ENCODE measurements at regions not wholly inside any gene's neighbourhood (a gene's known extent, or its start where the extent isn't known, plus 50 kb on each side); places are given as distances from the start of the nearest gene placed in this dataset.

GRCh38 chr11:130640526-130640925 is 192.1 kb downstream of the ADAMTS15 start:
- Histone ChIP-seq H3K36me3 (ENCODE audit: control insufficient read depth in 2 of 2, extremely low read depth in 1 of 2, insufficient read depth in 2 of 2, low read length in 2 of 2) (no peaks in the 10 kb centered on the region), H3K27ac (ENCODE audit: control insufficient read depth, insufficient read depth, low read length) (no peak overlapping the region), H3K4me3 (ENCODE audit: control insufficient read depth in 2 of 3, extremely low read depth in 1 of 3, insufficient read depth in 2 of 3, low read depth in 1 of 3, low read length in 3 of 3) (no peak overlapping the region), H3K4me1 (ENCODE audit: control insufficient read depth, extremely low read depth, insufficient read depth, low read length) (peaks cover 33% of the 10 kb centered on the region), H3K4me2 (ENCODE audit: control insufficient read depth, extremely low read depth, insufficient read depth, low read depth, low read length) (no peak overlapping the region), H3K9me3 (ENCODE audit: control insufficient read depth, low read depth, low read length) (no peaks in the 10 kb centered on the region), H3K27me3 (ENCODE audit: control insufficient read depth, extremely low read depth, insufficient read depth, low read length) (no peaks in the 10 kb centered on the region), H3K9me1 (ENCODE audit: control insufficient read depth, extremely low read depth, insufficient read depth, low read length) (no peaks in the 10 kb centered on the region), H3K9ac (ENCODE audit: control insufficient read depth, extremely low read depth, insufficient read depth, low read length) (no peak overlapping the region), H4K20me1 (ENCODE audit: control insufficient read depth, extremely low read depth, insufficient read depth, low read length) (no peaks in the 10 kb centered on the region), H3K79me2 (ENCODE audit: control insufficient read depth, insufficient read depth, low read length) (no peaks in the 10 kb centered on the region), H2AFZ (ENCODE audit: control insufficient read depth, low read length) (no peak overlapping the region)
- dilution Hi-C loops (cut with MboI; ENCODE audit: extremely low pct_ligation_motif_present, low sequenced_read_pairs) = no loop called here
- no peak for TF ChIP-seq EZH2 (IDR thresholded peaks at IDR 0.05; ENCODE audit: low read length)
- TF ChIP-seq, protein P1, sequence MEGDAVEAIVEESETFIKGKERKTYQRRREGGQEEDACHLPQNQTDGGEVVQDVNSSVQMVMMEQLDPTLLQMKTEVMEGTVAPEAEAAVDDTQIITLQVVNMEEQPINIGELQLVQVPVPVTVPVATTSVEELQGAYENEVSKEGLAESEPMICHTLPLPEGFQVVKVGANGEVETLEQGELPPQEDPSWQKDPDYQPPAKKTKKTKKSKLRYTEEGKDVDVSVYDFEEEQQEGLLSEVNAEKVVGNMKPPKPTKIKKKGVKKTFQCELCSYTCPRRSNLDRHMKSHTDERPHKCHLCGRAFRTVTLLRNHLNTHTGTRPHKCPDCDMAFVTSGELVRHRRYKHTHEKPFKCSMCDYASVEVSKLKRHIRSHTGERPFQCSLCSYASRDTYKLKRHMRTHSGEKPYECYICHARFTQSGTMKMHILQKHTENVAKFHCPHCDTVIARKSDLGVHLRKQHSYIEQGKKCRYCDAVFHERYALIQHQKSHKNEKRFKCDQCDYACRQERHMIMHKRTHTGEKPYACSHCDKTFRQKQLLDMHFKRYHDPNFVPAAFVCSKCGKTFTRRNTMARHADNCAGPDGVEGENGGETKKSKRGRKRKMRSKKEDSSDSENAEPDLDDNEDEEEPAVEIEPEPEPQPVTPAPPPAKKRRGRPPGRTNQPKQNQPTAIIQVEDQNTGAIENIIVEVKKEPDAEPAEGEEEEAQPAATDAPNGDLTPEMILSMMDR (optimal IDR thresholded peaks at IDR 0.05 in 1 of 3, IDR thresholded peaks at IDR 0.05 in 1 of 3, conservative IDR thresholded peaks at IDR 0.05 in 1 of 3; ENCODE audit: extremely low read depth in 1 of 3, insufficient read depth in 2 of 3, low read length in 3 of 3) = no peak
- FAIRE-seq (no peak), DNase-seq (ENCODE audit: low read depth, low spot score) (no peak)

DNA sequence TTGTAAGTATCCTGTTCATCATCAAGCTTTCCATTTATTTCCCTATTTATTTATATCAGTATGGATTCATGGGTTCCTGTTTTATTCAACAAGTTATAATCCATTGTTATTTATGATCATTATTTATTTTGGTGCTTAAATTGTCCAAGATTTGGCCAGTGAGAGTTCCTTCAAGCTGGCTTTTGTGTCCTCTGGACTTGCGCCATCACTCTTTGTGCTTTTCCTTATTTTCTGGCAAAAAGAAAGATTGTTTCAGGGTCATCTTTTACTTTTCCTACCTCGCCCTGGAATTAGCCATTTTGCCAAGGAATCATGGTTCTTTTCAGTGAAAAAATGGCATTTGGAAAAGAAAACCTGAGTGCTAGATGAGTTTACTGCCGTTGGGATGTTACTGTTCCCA is 193.4 kb downstream of the ADAMTS15 start:
- Histone ChIP-seq H3K9me1 (ENCODE audit: control insufficient read depth, extremely low read depth, insufficient read depth, low read length) (no peaks in the 10 kb centered on the region), H3K9me3 (ENCODE audit: control insufficient read depth, low read depth, low read length) (no peaks in the 10 kb centered on the region), H3K9ac (ENCODE audit: control insufficient read depth, extremely low read depth, insufficient read depth, low read length) (no peak overlapping the region), H3K27me3 (ENCODE audit: control insufficient read depth, extremely low read depth, insufficient read depth, low read length) (no peaks in the 10 kb centered on the region), H3K4me3 (ENCODE audit: control insufficient read depth in 2 of 3, extremely low read depth in 1 of 3, insufficient read depth in 2 of 3, low read depth in 1 of 3, low read length in 3 of 3) (no peak overlapping the region), H3K36me3 (ENCODE audit: control insufficient read depth in 2 of 2, extremely low read depth in 1 of 2, insufficient read depth in 2 of 2, low read length in 2 of 2) (no peaks in the 10 kb centered on the region), H2AFZ (ENCODE audit: control insufficient read depth, low read length) (no peak overlapping the region), H3K27ac (ENCODE audit: control insufficient read depth, insufficient read depth, low read length) (no peak overlapping the region), H4K20me1 (ENCODE audit: control insufficient read depth, extremely low read depth, insufficient read depth, low read length) (no peaks in the 10 kb centered on the region), H3K4me2 (ENCODE audit: control insufficient read depth, extremely low read depth, insufficient read depth, low read depth, low read length) (no peak overlapping the region), H3K79me2 (ENCODE audit: control insufficient read depth, insufficient read depth, low read length) (no peaks in the 10 kb centered on the region), H3K4me1 (ENCODE audit: control insufficient read depth, extremely low read depth, insufficient read depth, low read length) (peaks cover 20% of the 10 kb centered on the region)
- FAIRE-seq (no peak), DNase-seq (ENCODE audit: low read depth, low spot score) (no peak)
- no peak for TF ChIP-seq EZH2 (IDR thresholded peaks at IDR 0.05; ENCODE audit: low read length)
- dilution Hi-C loops (cut with MboI; ENCODE audit: extremely low pct_ligation_motif_present, low sequenced_read_pairs) = no loop called here

DNA sequence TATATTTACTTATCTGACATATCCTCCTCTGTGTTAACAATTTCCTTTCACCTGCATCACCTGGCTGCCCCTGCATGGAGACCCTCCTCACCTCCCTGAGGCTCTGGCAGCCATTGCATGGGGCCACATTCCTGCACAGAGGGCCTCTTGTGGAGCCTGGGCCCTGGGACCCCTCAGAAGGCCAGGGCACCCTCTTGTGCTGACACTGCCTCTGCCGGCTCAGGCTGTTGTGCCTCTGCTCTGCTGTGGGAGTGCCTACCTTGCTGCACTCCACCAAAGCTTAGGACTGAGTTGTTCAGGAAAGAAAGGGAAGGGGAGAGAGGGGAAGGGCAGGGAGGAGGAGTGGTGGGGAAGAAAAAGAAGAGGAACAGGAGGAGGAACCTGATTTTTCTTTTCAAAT is 194.5 kb downstream of the ADAMTS15 start:
- no peaks in the 10 kb centered on the region for H3K9me1 ChIP-seq (ENCODE audit: control insufficient read depth, extremely low read depth, insufficient read depth, low read length)
- H3K4me2 ChIP-seq (ENCODE audit: control insufficient read depth, extremely low read depth, insufficient read depth, low read depth, low read length) = no peak overlapping the region
- FAIRE-seq = no peak
- no peaks in the 10 kb centered on the region for H3K36me3 ChIP-seq (ENCODE audit: control insufficient read depth in 2 of 2, extremely low read depth in 1 of 2, insufficient read depth in 2 of 2, low read length in 2 of 2)
- TF ChIP-seq, protein P1 (optimal IDR thresholded peaks at IDR 0.05 in 1 of 3, IDR thresholded peaks at IDR 0.05 in 1 of 3, conservative IDR thresholded peaks at IDR 0.05 in 1 of 3; ENCODE audit: extremely low read depth in 1 of 3, insufficient read depth in 2 of 3, low read length in 3 of 3) = no peak
- no peak for TF ChIP-seq EZH2 (IDR thresholded peaks at IDR 0.05; ENCODE audit: low read length)
- H2AFZ ChIP-seq (ENCODE audit: control insufficient read depth, low read length) = no peak overlapping the region
- H3K79me2 ChIP-seq (ENCODE audit: control insufficient read depth, insufficient read depth, low read length) = no peaks in the 10 kb centered on the region
- no peaks in the 10 kb centered on the region for H3K9me3 ChIP-seq (ENCODE audit: control insufficient read depth, low read depth, low read length)
- DNase-seq (ENCODE audit: low read depth, low spot score) = no peak
- no peaks in the 10 kb centered on the region for H4K20me1 ChIP-seq (ENCODE audit: control insufficient read depth, extremely low read depth, insufficient read depth, low read length)
- H3K27ac ChIP-seq (ENCODE audit: control insufficient read depth, insufficient read depth, low read length) = no peak overlapping the region
- dilution Hi-C loops (cut with MboI; ENCODE audit: extremely low pct_ligation_motif_present, low sequenced_read_pairs) = no loop called here
- no peaks in the 10 kb centered on the region for H3K27me3 ChIP-seq (ENCODE audit: control insufficient read depth, extremely low read depth, insufficient read depth, low read length)
- H3K9ac ChIP-seq (ENCODE audit: control insufficient read depth, extremely low read depth, insufficient read depth, low read length) = no peak overlapping the region
- H3K4me1 ChIP-seq (ENCODE audit: control insufficient read depth, extremely low read depth, insufficient read depth, low read length) = peaks cover 10% of the 10 kb centered on the region
- no peak overlapping the region for H3K4me3 ChIP-seq (ENCODE audit: control insufficient read depth in 2 of 3, extremely low read depth in 1 of 3, insufficient read depth in 2 of 3, low read depth in 1 of 3, low read length in 3 of 3)
